G401.6 (cell line): ENCODE measurements at regions not wholly inside any gene's neighbourhood (a gene's known extent, or its start where the extent isn't known, plus 50 kb on each side); places are given as distances from the start of the nearest gene placed in this dataset.
"Not testable (repeated sequence)": the region's sequence is repeated elsewhere in the genome, so short reads cannot be mapped to it uniquely, and the experiment has no call there.

Source experiments
- FAIRE-seq: peaks from 2 replicates; lab custom pipeline; 2012; peaks lifted over from hg19 to GRCh38; lab: Jason Lieb, UNC

DNA sequence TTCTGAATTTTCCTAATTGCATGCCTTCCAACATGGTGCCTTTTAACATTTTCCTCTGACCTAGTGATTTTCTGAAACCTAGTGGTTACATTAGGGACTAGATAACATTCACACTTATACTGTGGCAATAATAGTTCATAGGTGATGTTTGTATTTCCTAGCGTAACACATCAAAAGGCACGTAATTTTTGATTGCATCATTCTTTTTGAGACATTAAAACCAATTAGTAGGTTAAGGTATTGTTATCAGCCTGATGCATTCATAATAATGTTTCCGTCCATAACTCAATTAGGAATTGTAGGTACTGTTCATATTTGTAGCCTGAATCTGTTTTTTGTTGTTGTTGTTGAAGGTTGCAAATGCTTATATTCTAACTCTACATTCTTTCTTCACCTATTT is 192.4 kb downstream of the ANXA1 start:
- FAIRE-seq: no peak

GRCh38 chr9:73347123-73347522 is 195.5 kb downstream of the ANXA1 start:
- FAIRE-seq: no peak

DNA sequence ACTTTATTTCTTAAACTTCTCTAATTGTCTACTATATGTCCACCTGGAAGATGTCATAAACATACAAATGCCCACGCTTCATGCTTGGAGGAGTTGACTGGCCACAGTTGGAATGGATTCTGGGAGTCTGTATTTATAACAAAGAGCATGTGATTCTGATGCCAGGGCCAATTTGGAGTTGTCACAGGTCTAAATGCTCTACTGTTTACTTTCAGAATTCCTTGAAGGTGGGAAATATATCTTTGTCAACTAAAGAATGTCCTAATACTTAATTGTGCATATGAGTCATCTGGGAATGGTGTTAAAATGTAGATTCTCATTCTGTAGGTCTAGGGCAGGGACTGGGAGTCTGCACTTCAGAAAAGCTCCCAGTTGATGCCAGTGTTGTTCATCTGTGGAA is 196.1 kb downstream of the ANXA1 start:
- FAIRE-seq: no peak

- FAIRE-seq: no peak
These were observed 196.8 kb downstream of the ANXA1 start for GRCh38 chr9:73348471-73348870.

DNA sequence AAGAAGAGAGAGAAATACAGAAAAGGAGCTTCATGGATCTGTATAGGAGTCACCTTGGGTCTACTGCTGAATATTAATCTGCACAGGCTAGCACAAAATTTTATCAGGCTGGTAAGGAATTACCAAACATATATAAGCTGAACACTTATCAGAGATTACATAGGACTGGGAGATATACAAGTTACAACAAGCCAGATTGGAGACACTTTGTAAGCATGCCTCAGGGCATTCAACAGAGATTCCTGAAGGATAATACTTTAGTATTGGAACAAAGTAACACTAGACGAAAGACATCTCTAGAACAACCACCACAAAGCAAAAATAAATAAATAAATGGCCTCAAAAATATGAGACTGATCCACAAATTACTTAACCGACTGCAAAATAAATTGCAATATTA is 197.8 kb downstream of the ANXA1 start:
- no peak for FAIRE-seq

GRCh38 chr9:73357607-73358006 is 205.9 kb downstream of the ANXA1 start:
- no peak for FAIRE-seq

- no peak for FAIRE-seq
These were observed 218.4 kb downstream of the ANXA1 start for GRCh38 chr9:73370053-73370452.

GRCh38 chr9:73371801-73372200 is 220.1 kb downstream of the ANXA1 start:
- FAIRE-seq: no peak

- FAIRE-seq: no peak
These were observed 228.7 kb downstream of the ANXA1 start for GRCh38 chr9:73380411-73380810.

GRCh38 chr9:73402081-73403028 is 250.7 kb downstream of the ANXA1 start:
- no peak for FAIRE-seq

DNA sequence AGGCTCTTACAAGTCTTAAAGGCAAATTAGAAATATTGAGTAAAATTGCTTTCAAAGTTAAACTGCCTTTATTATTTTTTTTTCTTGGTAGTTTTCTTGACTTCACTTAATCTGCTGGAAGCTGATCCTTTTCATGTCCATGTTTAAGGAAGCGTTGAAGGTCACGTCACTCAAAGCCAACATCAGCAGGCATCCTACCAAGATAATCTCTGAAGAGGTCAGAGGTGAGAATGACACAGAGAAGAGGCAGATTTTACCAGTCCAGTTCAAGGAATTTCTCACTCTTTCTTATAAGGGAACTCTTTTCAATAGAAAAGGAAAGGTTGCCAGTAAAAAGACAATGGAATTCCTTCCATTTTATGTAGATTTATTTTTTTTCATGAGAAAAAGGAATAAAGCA is 259.8 kb downstream of the ANXA1 start:
- FAIRE-seq: no peak

- FAIRE-seq: no peak
These were observed 261.2 kb downstream of the ANXA1 start for GRCh38 chr9:73412874-73413273.

DNA sequence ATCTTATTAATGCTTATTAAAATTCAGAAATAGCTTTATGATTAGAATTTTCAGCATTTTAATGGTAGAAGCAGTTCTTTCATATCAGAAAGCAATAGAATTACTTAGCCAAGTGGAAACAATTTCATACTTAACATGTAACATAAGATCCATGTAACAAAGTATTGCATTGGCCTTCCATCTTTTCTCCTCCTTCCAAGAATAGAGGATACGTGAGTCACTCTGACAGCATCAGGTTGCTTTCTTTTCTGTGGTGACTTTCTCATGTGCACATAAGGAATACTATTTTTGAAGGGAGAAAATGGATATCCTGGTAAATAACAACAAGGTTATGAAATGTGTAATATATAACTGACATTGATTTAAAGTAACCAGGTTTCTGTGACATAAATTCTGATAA is 272.2 kb downstream of the ANXA1 start:
- no peak for FAIRE-seq

DNA sequence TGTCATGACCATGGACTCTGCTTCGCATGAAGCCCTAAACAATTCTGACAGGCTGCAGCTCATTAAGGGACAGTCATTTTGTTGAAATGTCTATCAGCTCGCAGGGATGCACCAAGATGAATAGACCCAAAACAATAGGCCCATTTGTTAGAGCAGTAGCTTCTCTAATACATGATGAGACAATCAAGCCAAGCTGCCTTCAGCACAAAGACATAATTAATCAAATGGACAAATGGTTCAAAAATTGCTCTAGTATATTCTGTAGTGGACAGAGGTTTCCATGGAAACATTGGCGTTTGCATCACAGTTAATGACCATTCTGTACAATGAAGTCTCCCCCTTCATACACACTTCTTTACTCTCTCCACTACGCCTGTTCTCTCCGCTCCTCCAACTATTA is 274.6 kb downstream of the ANXA1 start:
- FAIRE-seq: no peak

- FAIRE-seq: no peak
These were observed 283.2 kb downstream of the ANXA1 start for GRCh38 chr9:73434826-73435225.

GRCh38 chr9:73437758-73438157 is 286.1 kb downstream of the ANXA1 start:
- FAIRE-seq: no peak

DNA sequence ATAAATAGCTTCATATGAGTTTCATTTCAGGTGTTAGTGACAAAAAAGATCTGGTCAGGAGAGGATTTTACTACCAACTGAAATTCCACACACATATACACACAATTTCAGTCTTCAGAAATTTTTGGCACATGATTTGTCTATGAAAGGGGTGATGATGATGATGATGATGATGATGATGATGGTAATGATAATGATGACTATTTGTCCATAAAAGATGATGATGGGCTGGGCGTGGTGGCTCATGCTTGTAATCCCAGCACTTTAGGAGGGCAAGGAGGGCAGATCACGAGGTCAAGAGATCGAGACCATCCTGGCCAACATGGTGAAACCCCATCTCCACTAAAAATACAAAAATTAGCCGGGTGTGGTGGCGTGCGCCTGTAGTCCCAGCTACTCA is 288.2 kb downstream of the ANXA1 start:
- FAIRE-seq: not testable (repeated sequence)

- no peak for FAIRE-seq
These were observed 289.6 kb downstream of the ANXA1 start for GRCh38 chr9:73441223-73441622.

DNA sequence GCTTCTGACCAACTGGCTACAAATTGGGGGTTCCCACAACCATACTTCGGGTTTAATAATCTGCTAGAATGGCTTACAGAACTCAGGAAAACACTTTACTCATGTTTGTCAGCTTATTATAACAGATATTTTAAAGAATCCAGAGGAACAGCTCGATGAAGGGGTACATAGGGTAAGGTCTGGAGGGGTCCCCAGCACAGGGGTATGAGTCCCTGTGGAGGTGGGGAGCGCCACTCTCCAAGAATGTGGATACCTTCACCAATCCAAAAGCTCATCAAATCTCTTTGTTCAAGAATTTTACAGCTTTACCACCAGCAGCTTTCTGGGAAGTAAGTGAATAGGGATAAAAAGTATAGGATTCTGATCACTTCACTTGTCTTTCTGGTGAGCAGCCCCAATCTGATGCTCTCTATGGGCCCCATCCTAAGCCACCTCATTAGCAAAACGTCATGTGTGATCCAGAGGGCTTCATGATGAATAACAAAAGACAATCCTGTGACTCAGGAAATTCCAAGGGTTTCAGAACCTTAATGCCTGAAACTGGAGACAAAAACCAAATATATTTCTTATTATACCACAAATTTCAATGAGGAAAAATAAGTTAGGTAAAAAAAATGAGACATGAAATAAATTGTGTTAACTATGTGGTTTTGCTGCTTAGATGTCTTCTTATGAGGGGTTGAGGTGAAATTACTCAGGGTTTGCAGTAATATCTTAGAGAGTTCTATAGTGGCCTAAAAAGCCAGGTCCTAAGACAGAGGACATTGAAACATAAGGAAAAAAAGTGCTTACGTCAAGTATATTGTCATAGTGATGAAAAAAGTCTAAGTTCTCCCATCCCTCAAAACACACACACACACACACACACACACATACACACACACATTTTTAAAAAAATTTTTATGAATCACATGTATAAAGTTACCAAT is 290.5 kb downstream of the ANXA1 start:
- FAIRE-seq: no peak

GRCh38 chr9:73444821-73445220 is 293.2 kb downstream of the ANXA1 start:
- FAIRE-seq: no peak

DNA sequence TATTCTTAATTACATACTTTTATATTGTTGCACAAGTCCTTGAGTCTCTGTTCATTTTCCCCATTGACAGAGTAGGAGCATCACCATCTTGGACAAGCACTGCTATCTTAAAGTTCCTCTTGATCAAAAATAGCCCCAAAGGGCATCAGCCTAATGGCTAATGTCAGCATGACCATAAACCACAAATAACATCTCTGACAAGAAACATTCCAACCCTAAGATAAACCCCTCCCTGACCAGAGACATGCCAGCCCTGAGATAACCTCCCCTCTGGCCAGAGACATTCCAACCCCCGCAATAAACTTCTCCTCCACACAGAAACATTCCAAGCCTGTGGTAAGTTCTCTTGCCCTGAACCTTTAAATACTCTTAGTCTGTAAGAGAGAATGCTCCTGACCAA is 293.7 kb downstream of the ANXA1 start:
- FAIRE-seq: not testable (repeated sequence)

DNA sequence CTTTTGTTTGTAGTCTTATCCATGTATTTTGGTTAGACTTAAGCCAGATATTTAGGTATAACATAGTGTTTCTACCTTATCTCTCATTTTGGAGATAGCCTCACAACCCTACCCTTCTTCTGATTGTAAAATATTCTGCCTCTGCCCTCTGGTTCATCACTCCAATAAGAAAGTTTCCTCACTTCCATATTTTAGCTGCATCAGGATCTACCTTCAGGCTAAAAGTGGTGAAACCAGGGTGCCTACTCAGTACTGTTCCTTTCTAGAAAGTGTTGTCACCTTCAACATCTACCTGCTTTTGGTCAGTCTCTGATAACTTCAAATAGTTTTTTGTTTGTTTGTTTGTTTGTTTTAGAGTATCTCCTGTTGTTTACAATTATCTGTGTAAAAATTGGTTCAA is 294.6 kb downstream of the ANXA1 start:
- FAIRE-seq: no peak

- FAIRE-seq: no peak
These were observed 299.3 kb downstream of the ANXA1 start for GRCh38 chr9:73451003-73451402.
